ENCODE measurements at regions not wholly inside any gene's neighbourhood (a gene's known extent, or its start where the extent isn't known, plus 50 kb on each side); places are given as distances from the start of the nearest gene placed in this dataset.

DNA sequence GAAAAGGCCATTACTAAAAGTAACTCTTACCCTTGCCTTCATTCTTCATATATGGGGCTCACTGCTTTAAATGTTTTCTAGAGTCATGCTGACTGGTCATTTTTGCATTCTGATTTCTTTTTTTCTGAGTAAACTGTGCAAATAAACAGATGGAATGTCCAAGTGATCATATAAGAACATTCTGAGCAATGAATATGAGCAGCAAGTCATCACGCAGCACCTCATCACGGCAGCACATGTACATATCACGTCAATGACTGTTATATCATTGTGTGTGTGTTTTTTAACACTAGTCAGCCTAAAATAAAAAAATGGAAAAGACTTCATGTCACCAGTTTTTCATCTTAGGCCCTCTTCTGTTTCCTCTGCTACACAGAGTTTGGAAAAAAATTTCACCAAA, 490.0 kb upstream of the ZFHX3 start:
- no peaks in the 10 kb centered on the region for H3K4me1 ChIP-seq (ENCODE audit: control insufficient read depth, insufficient read depth, low read length)
- no peak overlapping the region for H3K27ac ChIP-seq (ENCODE audit: low read length)
- H3K9me3 ChIP-seq (ENCODE audit: control insufficient read depth in 2 of 2, low read length in 2 of 2) = no peaks in the 10 kb centered on the region
- no peak overlapping the region for H3K9ac ChIP-seq (ENCODE audit: low read length in 2 of 2)
- no peaks in the 10 kb centered on the region for H3K36me3 ChIP-seq (ENCODE audit: control insufficient read depth in 2 of 2, insufficient read depth in 2 of 2, low read length in 2 of 2)
- H3K4me3 ChIP-seq (ENCODE audit: low read length in 2 of 2) = no peak overlapping the region
- H3K27me3 ChIP-seq (ENCODE audit: control insufficient read depth in 1 of 2, insufficient read depth in 2 of 2, low read length in 2 of 2) = no peaks in the 10 kb centered on the region

DNA sequence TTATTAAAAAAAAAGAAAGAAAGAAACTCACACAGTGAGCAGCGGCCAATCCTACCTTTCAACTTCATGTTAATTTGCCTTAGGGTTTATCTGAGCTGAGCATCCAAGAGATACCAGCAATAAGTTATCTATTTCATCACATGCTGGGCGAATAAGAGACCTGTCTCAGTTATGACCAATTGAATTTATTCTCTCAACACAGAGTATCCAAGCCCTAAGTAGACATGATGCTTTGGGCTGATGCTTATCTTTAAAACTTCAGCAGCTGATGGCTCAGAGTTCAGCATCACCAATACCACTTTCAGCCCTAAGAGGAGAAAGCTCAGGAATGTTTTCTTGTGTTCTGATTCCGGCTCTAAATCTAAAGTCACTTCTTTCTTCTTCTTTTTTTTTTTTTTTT, 489.0 kb upstream of the ZFHX3 start:
- Histone ChIP-seq H3K4me3 (ENCODE audit: low read length in 2 of 2) (no peak overlapping the region), H3K36me3 (ENCODE audit: control insufficient read depth in 2 of 2, insufficient read depth in 2 of 2, low read length in 2 of 2) (no peaks in the 10 kb centered on the region), H3K27ac (ENCODE audit: low read length) (no peak overlapping the region), H3K9ac (ENCODE audit: low read length in 2 of 2) (no peak overlapping the region), H3K4me1 (ENCODE audit: control insufficient read depth, insufficient read depth, low read length) (no peaks in the 10 kb centered on the region), H3K9me3 (ENCODE audit: control insufficient read depth in 2 of 2, low read length in 2 of 2) (no peaks in the 10 kb centered on the region), H3K27me3 (ENCODE audit: control insufficient read depth in 1 of 2, insufficient read depth in 2 of 2, low read length in 2 of 2) (no peaks in the 10 kb centered on the region)

DNA sequence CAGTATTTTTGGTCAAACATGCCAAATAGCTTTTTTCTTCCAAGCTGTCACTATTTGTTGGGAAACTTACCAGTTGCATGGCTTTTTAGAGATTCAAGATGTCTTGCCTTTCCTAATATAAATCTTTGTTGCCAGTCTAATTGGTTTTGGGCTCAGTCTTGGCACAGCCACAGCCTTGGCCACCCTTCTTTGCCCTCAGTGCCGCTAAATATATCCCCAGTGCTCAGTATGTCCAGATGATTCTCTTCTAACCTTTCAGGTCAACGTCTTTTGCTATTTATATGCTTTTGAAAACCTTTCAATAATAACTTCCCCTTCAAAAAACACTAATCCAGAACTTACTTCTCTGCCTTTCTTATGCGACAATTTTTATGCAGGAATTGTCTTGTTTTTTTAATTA, 483.1 kb upstream of the ZFHX3 start:
- Histone ChIP-seq H3K9ac (ENCODE audit: low read length in 2 of 2) (no peak overlapping the region), H3K4me1 (ENCODE audit: control insufficient read depth, insufficient read depth, low read length) (peaks cover 12% of the 10 kb centered on the region), H3K27ac (ENCODE audit: low read length) (no peak overlapping the region), H3K4me3 (ENCODE audit: low read length in 2 of 2) (no peak overlapping the region), H3K27me3 (ENCODE audit: control insufficient read depth in 1 of 2, insufficient read depth in 2 of 2, low read length in 2 of 2) (no peaks in the 10 kb centered on the region), H3K36me3 (ENCODE audit: control insufficient read depth in 2 of 2, insufficient read depth in 2 of 2, low read length in 2 of 2) (no peaks in the 10 kb centered on the region), H3K9me3 (ENCODE audit: control insufficient read depth in 2 of 2, low read length in 2 of 2) (no peaks in the 10 kb centered on the region)

DNA sequence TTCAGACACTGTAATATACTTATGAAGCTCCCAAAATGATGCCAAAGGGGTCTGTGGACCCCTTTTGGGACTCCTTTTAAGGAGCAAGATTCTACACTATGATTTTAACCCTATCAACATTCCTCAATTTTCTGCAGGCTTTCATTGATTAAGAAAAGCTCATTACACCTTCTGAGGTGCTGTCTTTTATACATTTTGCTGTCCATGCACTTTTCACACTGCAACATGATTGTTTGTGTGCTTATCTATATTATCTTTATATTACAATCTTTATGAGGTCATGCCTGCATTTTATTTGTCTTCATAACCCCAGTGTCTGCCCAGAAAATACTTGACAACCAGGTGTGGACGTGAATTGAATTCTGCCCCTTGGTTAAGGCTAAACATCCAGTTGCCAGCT, 482.6 kb upstream of the ZFHX3 start:
- Histone ChIP-seq H3K4me3 (ENCODE audit: low read length in 2 of 2) (no peak overlapping the region), H3K27me3 (ENCODE audit: control insufficient read depth in 1 of 2, insufficient read depth in 2 of 2, low read length in 2 of 2) (no peaks in the 10 kb centered on the region), H3K9ac (ENCODE audit: low read length in 2 of 2) (no peak overlapping the region), H3K9me3 (ENCODE audit: control insufficient read depth in 2 of 2, low read length in 2 of 2) (no peaks in the 10 kb centered on the region), H3K27ac (ENCODE audit: low read length) (no peak overlapping the region), H3K36me3 (ENCODE audit: control insufficient read depth in 2 of 2, insufficient read depth in 2 of 2, low read length in 2 of 2) (no peaks in the 10 kb centered on the region), H3K4me1 (ENCODE audit: control insufficient read depth, insufficient read depth, low read length) (peaks cover 12% of the 10 kb centered on the region)

DNA sequence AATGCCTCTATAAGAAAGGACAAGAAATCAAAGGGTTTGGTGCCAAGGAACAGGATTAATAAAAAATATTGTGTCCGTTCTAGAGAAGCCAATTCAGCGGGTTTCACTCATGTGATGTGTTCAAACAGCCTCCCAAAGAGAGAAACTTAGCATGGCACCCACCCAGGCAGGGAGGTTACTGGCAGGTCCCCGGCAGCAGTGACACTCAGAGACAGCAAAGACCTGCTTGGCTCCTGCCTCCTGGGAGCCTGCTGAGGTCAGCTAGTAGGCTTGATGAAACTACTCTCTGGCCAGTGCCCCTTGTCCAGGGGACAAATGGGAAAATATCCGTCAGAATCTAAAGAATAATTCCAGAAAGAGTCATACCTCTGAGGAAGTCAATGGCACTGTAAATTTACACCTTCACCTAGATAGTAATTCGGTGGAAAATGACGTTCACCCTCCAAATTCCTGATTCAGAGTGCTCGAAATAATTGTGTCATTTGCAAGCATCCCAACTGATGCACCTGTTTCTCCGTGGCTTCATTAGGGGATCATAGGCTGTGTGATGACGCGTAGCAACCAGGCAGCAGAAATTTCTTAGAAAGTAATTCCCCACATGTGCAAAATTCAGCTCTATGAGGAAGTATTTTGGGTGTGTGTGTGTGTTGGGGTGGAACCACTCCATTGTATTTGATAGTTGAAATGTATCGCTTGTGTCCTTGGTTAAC, 481.5 kb upstream of the ZFHX3 start:
- H3K4me3 ChIP-seq (ENCODE audit: low read length in 2 of 2) = no peak overlapping the region
- H3K27ac ChIP-seq (ENCODE audit: low read length) = no peak overlapping the region
- H3K4me1 ChIP-seq (ENCODE audit: control insufficient read depth, insufficient read depth, low read length) = peaks cover 12% of the 10 kb centered on the region
- H3K9me3 ChIP-seq (ENCODE audit: control insufficient read depth in 2 of 2, low read length in 2 of 2) = no peaks in the 10 kb centered on the region
- H3K36me3 ChIP-seq (ENCODE audit: control insufficient read depth in 2 of 2, insufficient read depth in 2 of 2, low read length in 2 of 2) = no peaks in the 10 kb centered on the region
- no peaks in the 10 kb centered on the region for H3K27me3 ChIP-seq (ENCODE audit: control insufficient read depth in 1 of 2, insufficient read depth in 2 of 2, low read length in 2 of 2)
- H3K9ac ChIP-seq (ENCODE audit: low read length in 2 of 2) = no peak overlapping the region

DNA sequence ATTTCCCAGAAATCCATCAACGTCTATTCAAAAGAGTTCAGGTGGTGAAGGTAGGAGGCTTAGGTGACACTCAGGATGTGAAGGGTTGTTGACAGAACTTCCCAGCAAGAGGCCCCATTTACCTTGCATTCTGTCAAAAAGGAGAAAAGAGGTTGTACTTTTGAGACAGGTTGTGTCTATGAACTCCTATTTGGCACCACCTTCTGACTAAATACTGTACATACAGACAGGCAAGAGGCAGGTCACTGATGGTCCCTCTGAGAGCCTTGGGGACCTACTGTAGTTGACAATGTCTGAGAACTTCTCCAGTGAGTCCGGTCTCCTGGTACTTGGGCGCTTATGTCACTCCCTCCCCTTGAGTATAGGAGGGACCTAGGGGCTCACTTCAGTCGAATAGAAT, 479.3 kb upstream of the ZFHX3 start:
- no peaks in the 10 kb centered on the region for H3K9me3 ChIP-seq (ENCODE audit: control insufficient read depth in 2 of 2, low read length in 2 of 2)
- H3K36me3 ChIP-seq (ENCODE audit: control insufficient read depth in 2 of 2, insufficient read depth in 2 of 2, low read length in 2 of 2) = no peaks in the 10 kb centered on the region
- H3K4me1 ChIP-seq (ENCODE audit: control insufficient read depth, insufficient read depth, low read length) = peaks cover 12% of the 10 kb centered on the region
- no peak overlapping the region for H3K27ac ChIP-seq (ENCODE audit: low read length)
- H3K9ac ChIP-seq (ENCODE audit: low read length in 2 of 2) = no peak overlapping the region
- no peaks in the 10 kb centered on the region for H3K27me3 ChIP-seq (ENCODE audit: control insufficient read depth in 1 of 2, insufficient read depth in 2 of 2, low read length in 2 of 2)
- H3K4me3 ChIP-seq (ENCODE audit: low read length in 2 of 2) = no peak overlapping the region

DNA sequence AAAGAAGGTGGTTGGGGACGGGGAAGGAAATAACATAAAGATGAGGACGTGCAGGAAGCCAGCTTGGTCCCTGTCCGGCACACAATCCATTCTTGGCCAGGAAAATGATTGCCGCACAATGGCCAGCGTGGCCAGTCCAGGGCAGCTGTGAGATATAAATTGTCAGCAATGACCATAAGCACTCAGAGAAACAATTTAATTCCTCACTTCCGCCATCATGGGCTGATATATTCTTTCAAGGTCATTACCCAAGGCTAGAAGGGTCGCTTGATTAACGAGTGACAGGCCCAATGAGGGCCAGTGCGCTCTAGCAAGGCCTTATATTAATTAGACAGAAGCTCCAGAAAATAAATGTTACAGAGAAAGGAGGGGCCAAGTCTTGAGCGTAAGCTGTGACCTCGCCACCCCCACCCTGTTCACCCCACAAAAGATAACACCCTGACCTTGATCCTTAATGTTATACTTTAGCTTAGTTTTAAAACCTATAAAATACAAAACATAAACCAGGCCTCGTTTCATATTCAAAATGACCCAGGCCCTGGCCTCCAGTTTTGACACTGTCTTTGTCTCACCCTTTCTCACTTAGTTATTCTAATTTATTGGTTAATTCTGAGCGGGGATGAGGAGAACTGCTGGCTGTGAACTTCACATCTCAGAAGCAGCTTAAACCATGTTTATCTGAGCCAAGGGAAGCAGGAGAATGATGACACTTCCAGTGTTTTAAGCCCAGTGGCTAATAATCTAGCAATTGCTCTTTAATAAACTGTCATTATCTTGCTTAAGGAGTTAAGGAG, 478.3 kb upstream of the ZFHX3 start:
- H3K36me3 ChIP-seq (ENCODE audit: control insufficient read depth in 2 of 2, insufficient read depth in 2 of 2, low read length in 2 of 2) = no peaks in the 10 kb centered on the region
- no peak overlapping the region for H3K9ac ChIP-seq (ENCODE audit: low read length in 2 of 2)
- peaks cover 9% of the 10 kb centered on the region for H3K4me1 ChIP-seq (ENCODE audit: control insufficient read depth, insufficient read depth, low read length)
- H3K4me3 ChIP-seq (ENCODE audit: low read length in 2 of 2) = no peak overlapping the region
- no peak overlapping the region for H3K27ac ChIP-seq (ENCODE audit: low read length)
- no peaks in the 10 kb centered on the region for H3K27me3 ChIP-seq (ENCODE audit: control insufficient read depth in 1 of 2, insufficient read depth in 2 of 2, low read length in 2 of 2)
- no peaks in the 10 kb centered on the region for H3K9me3 ChIP-seq (ENCODE audit: control insufficient read depth in 2 of 2, low read length in 2 of 2)

DNA sequence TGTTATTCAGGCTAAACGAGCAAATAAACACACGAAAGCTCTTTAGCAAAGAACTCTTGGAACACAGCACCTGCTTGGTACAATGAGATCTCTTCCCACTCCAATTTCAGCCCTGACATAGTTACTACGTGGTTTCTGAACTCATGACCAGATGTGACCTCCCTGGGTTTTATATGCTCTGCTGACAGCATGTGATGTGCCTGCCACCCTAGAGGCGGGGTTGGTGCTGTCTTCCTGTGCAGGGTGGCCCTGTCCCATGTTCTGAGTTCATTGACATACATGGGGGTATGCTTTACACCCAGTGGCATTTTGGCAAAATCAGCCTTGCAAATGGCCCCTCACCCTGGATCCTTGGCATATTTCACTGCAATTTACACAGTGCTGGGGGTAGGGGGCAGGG, 475.3 kb upstream of the ZFHX3 start:
- Histone ChIP-seq H3K9me3 (ENCODE audit: control insufficient read depth in 2 of 2, low read length in 2 of 2) (no peaks in the 10 kb centered on the region), H3K36me3 (ENCODE audit: control insufficient read depth in 2 of 2, insufficient read depth in 2 of 2, low read length in 2 of 2) (no peaks in the 10 kb centered on the region), H3K4me1 (ENCODE audit: control insufficient read depth, insufficient read depth, low read length) (no peaks in the 10 kb centered on the region), H3K27ac (ENCODE audit: low read length) (no peak overlapping the region), H3K9ac (ENCODE audit: low read length in 2 of 2) (no peak overlapping the region), H3K4me3 (ENCODE audit: low read length in 2 of 2) (no peak overlapping the region), H3K27me3 (ENCODE audit: control insufficient read depth in 1 of 2, insufficient read depth in 2 of 2, low read length in 2 of 2) (no peaks in the 10 kb centered on the region)

DNA sequence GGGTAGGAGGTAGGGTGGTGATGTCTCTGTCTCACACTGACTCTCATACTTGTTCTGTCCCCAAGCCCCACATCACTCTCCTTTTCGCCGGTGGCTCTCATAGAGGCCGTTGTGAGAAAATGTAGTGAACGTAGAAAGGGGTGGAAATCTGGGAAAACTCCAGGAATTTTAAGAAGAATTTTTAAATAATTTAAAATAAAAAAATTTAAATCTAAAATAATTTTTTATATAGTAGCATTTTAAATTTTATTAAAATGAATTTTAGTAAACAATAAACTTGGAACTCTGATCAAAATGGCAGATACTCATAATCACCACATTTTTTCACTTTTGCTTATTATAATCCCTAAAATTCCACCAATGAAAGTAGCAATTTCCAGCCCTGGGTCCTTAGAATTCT, 473.6 kb upstream of the ZFHX3 start:
- H3K27ac ChIP-seq (ENCODE audit: low read length) = no peak overlapping the region
- H3K4me3 ChIP-seq (ENCODE audit: low read length in 2 of 2) = no peak overlapping the region
- no peaks in the 10 kb centered on the region for H3K4me1 ChIP-seq (ENCODE audit: control insufficient read depth, insufficient read depth, low read length)
- H3K9me3 ChIP-seq (ENCODE audit: control insufficient read depth in 2 of 2, low read length in 2 of 2) = no peaks in the 10 kb centered on the region
- no peaks in the 10 kb centered on the region for H3K27me3 ChIP-seq (ENCODE audit: control insufficient read depth in 1 of 2, insufficient read depth in 2 of 2, low read length in 2 of 2)
- H3K36me3 ChIP-seq (ENCODE audit: control insufficient read depth in 2 of 2, insufficient read depth in 2 of 2, low read length in 2 of 2) = no peaks in the 10 kb centered on the region
- H3K9ac ChIP-seq (ENCODE audit: low read length in 2 of 2) = no peak overlapping the region

DNA sequence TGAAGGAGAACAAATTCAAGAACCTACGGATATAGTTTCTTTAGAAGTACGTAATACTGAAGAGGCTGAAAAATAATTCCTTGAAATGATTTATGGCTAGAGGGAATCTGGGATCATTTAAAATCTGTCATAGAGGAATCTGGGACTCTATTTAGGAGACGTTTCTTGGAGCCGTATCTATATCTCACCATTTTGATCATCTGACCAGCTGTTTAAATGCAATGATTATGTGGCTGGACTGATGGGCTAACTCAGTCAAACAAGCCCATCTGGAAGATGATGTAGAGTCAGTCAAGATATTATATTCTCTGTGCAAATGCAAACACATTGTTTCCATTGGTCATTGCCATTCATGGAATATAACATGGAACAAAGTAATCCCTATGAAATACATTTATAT, 467.7 kb upstream of the ZFHX3 start:
- no peaks in the 10 kb centered on the region for H3K27me3 ChIP-seq (ENCODE audit: control insufficient read depth in 1 of 2, insufficient read depth in 2 of 2, low read length in 2 of 2)
- H3K9me3 ChIP-seq (ENCODE audit: control insufficient read depth in 2 of 2, low read length in 2 of 2) = no peaks in the 10 kb centered on the region
- no peak overlapping the region for H3K4me3 ChIP-seq (ENCODE audit: low read length in 2 of 2)
- H3K4me1 ChIP-seq (ENCODE audit: control insufficient read depth, insufficient read depth, low read length) = no peaks in the 10 kb centered on the region
- no peak overlapping the region for H3K9ac ChIP-seq (ENCODE audit: low read length in 2 of 2)
- H3K27ac ChIP-seq (ENCODE audit: low read length) = no peak overlapping the region
- H3K36me3 ChIP-seq (ENCODE audit: control insufficient read depth in 2 of 2, insufficient read depth in 2 of 2, low read length in 2 of 2) = no peaks in the 10 kb centered on the region

DNA sequence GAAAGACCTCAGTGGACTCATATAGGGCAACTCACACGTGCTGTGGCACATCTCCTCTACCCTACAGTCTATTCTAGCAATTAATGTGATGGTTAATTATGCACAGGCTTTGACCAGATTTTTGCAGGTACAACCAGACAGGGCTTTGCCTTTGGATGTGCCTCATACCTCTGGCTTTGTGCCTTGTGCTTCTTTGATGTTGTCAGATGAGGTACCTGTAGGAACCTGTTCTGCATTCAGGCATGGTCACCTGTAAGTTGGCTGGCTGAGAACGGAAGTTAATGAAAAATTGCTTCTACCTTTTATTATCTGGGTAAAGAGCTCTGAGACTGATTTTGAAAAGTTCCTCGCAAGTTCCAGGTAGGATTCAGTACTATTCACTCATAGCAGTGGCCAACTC, 462.9 kb upstream of the ZFHX3 start:
- H3K9me3 ChIP-seq (ENCODE audit: control insufficient read depth in 2 of 2, low read length in 2 of 2) = no peaks in the 10 kb centered on the region
- H3K4me1 ChIP-seq (ENCODE audit: control insufficient read depth, insufficient read depth, low read length) = no peaks in the 10 kb centered on the region
- H3K9ac ChIP-seq (ENCODE audit: low read length in 2 of 2) = no peak overlapping the region
- no peaks in the 10 kb centered on the region for H3K27me3 ChIP-seq (ENCODE audit: control insufficient read depth in 1 of 2, insufficient read depth in 2 of 2, low read length in 2 of 2)
- no peaks in the 10 kb centered on the region for H3K36me3 ChIP-seq (ENCODE audit: control insufficient read depth in 2 of 2, insufficient read depth in 2 of 2, low read length in 2 of 2)
- no peak overlapping the region for H3K27ac ChIP-seq (ENCODE audit: low read length)
- H3K4me3 ChIP-seq (ENCODE audit: low read length in 2 of 2) = no peak overlapping the region

All from stomach smooth muscle (tissue), 2 donors.